K562 (cell line): ENCODE measurements at regions not wholly inside any gene's neighbourhood (a gene's known extent, or its start where the extent isn't known, plus 50 kb on each side); places are given as distances from the start of the nearest gene placed in this dataset.

Source experiments
- ATAC-seq: fragments of 200-7000 bp; cut with Tn5 transposase; 3 replicates; pipeline ENCODE4 v1.9.1; 2020; ENCODE audit warnings: moderate library complexity
- BruUV-seq: library from RNA; stranded (reverse); fragments of 400-500 nt; replicated peaks from 2 replicates; lab custom pipeline; 2021; lab: Mats Ljungman, UMichigan
- CTCF ChIA-PET: fragments of 300-600 bp; formaldehyde crosslinking; extraction: SDS; loops from one replicate; lab custom pipeline; 2021; ENCODE audit warnings: low intra/inter-chr PET ratio; lab: Yijun Ruan, JAX
- POLR2A ChIA-PET: fragments of 300-600, 350-650 bp; sonication (Branson Sonifier 250); formaldehyde crosslinking; extraction: SDS; loops from one replicate; lab custom pipeline; 2021; ENCODE audit warnings: antibody characterized with exemption, inconsistent platforms; lab: Yijun Ruan, JAX
- DNase-seq, 4 experiments: peaks; one replicate each; pipeline versions ENCODE4 v3.0.0 to v3.0.0-alpha.2; 2011 to 2018; ENCODE audit warnings: low spot score in 3 of 4, mixed read lengths in 3 of 4; ENCODE audit errors: extremely low read depth in 1 of 4
- FAIRE-seq: peaks from 2 replicates; lab custom pipeline; 2011; peaks lifted over from hg19 to GRCh38; lab: Jason Lieb, UNC
- H2AFZ ChIP-seq: 2 replicates; pipeline ENCODE4 v1.6.0; 2011; ENCODE audit warnings: low read depth, low read length, control low read depth, inconsistent platforms
- H3K27ac ChIP-seq: fragments of 200-600 bp; 3 replicates; pipeline ENCODE4 v1.8.0; 2011; ENCODE audit warnings: low read depth, mild to moderate bottlenecking, control low read depth, inconsistent platforms, low read length, moderate library complexity, mixed read lengths; ENCODE audit errors: extremely low read depth
- H3K27me3 ChIP-seq, 2 experiments: fragments of 300-600 bp in 1 of 2; 2 replicates in 1 of 2; 3 replicates in 1 of 2; pipeline versions ENCODE4 v1.6.0 to v1.8.0; 2011; ENCODE audit warnings: inconsistent platforms in 2 of 2, low read length in 2 of 2, mild to moderate bottlenecking in 1 of 2, mixed read lengths in 1 of 2, moderate library complexity in 1 of 2; ENCODE audit not compliant: control insufficient read depth in 2 of 2, insufficient read depth in 2 of 2
- H3K36me3 ChIP-seq: fragments of 300-600 bp; 3 replicates; pipeline ENCODE4 v1.8.0; 2011; ENCODE audit warnings: mild to moderate bottlenecking, low read length, inconsistent platforms; ENCODE audit not compliant: control insufficient read depth, insufficient read depth
- H3K4me1 ChIP-seq, 2 experiments: fragments of 200-600 bp in 1 of 2; replicated peaks in 1 of 2; 2 replicates in 1 of 2; 3 replicates in 1 of 2; pipeline versions ENCODE4 v1.5.1 to v1.8.0; 2011; ENCODE audit warnings: inconsistent platforms in 2 of 2, low read length in 2 of 2, mild to moderate bottlenecking in 1 of 2, mixed read lengths in 1 of 2, moderate library complexity in 1 of 2; ENCODE audit not compliant: control insufficient read depth in 2 of 2, insufficient read depth in 2 of 2
- H3K4me2 ChIP-seq: 2 replicates; pipeline ENCODE4 v1.6.1; 2011; ENCODE audit warnings: low read length, control low read depth, inconsistent platforms, mixed read lengths; ENCODE audit not compliant: insufficient read depth
- H3K4me3 ChIP-seq: fragments of 200-600 bp; sonication (generic), shearing (Covaris generic); 2 replicates; pipeline ENCODE4 v1.5.1; 2016; ENCODE audit warnings: control low read depth, inconsistent platforms
- H3K79me2 ChIP-seq: fragments of 200-600 bp; 3 replicates; pipeline ENCODE4 v1.8.0; 2011; ENCODE audit warnings: low read length, inconsistent platforms; ENCODE audit not compliant: control insufficient read depth, insufficient read depth
- H3K9ac ChIP-seq, 2 experiments: 2 replicates each; pipeline versions ENCODE4 v1.6.0 to v1.6.1; 2011; ENCODE audit warnings: low read depth in 2 of 2, low read length in 2 of 2, control low read depth in 1 of 2, inconsistent platforms in 1 of 2, mild to moderate bottlenecking in 1 of 2, mixed read lengths in 1 of 2; ENCODE audit not compliant: insufficient read depth in 1 of 2
- H3K9me1 ChIP-seq: one replicate; pipeline ENCODE4 v1.6.0; 2011; ENCODE audit warnings: inconsistent platforms, mild to moderate bottlenecking, low read length, moderate library complexity; ENCODE audit not compliant: control insufficient read depth, insufficient read depth
- H3K9me3 ChIP-seq: replicated peaks from 2 replicates; pipeline ENCODE4 v1.5.1; 2011; ENCODE audit warnings: low read depth, low read length, inconsistent platforms; ENCODE audit not compliant: control insufficient read depth, insufficient read depth
- H4K20me1 ChIP-seq: replicated peaks from 2 replicates; pipeline ENCODE4 v1.6.1; 2011; ENCODE audit warnings: low read length, inconsistent platforms, mixed read lengths; ENCODE audit not compliant: control insufficient read depth, insufficient read depth
- BACH1 ChIP-seq: fragments of 200-800 bp; sonication (Bioruptor generic); IDR thresholded peaks from 2 replicates; pipeline ENCODE4 v1.6.1; 2016; ENCODE audit warnings: missing genetic modification characterization, missing compliant biosample characterization
- CHCHD3 ChIP-seq: fragments of 250-450 bp; sonication (Bioruptor Pico); IDR thresholded peaks from 2 replicates; pipeline ENCODE4 v2.1.2; 2022; ENCODE audit warnings: mild to moderate bottlenecking
- CUX1 ChIP-seq: fragments of 200-800 bp; sonication (Bioruptor generic); IDR thresholded peaks from 2 replicates; pipeline ENCODE4 v1.6.1; 2016; ENCODE audit warnings: missing genetic modification characterization, missing compliant biosample characterization
- FOXK1 ChIP-seq: sonication (generic); formaldehyde crosslinking; IDR thresholded peaks from 2 replicates; pipeline ENCODE4 v1.8.0; 2022; ENCODE audit warnings: missing genetic modification reagents, mild to moderate bottlenecking, borderline replicate concordance
- HDAC6 ChIP-seq: IDR thresholded peaks from 2 replicates; pipeline ENCODE4 v1.6.1; 2012; ENCODE audit warnings: low read depth, mild to moderate bottlenecking, control low read depth, inconsistent platforms, low read length, moderate library complexity
- NCOA2 ChIP-seq, 2 experiments: fragments of 450-650 bp; IDR thresholded peaks; 2 replicates each; pipeline ENCODE4 v1.6.1; 2018; ENCODE audit warnings: mild to moderate bottlenecking in 2 of 2, moderate library complexity in 1 of 2; ENCODE audit not compliant: partially characterized antibody in 2 of 2
- OTX1 ChIP-seq: fragments of 450-650 bp; formaldehyde crosslinking; IDR thresholded peaks from 2 replicates; pipeline ENCODE4 v1.4.0; 2022; ENCODE audit warnings: mild to moderate bottlenecking
- PHF20 ChIP-seq: fragments of 450-650 bp; IDR thresholded peaks from 2 replicates; pipeline ENCODE4 v1.6.1; 2018; ENCODE audit not compliant: partially characterized antibody
- PHF8 ChIP-seq: fragments of 200-600 bp; sonication (generic); IDR thresholded peaks from 2 replicates; pipeline ENCODE4 v1.6.1; 2012; ENCODE audit warnings: mixed run types, mild to moderate bottlenecking, inconsistent platforms, low read length, moderate library complexity, borderline replicate concordance
- RBBP5 ChIP-seq: fragments of 200-600 bp; sonication (generic); IDR thresholded peaks from 2 replicates; pipeline ENCODE4 v1.6.1; 2012; ENCODE audit warnings: borderline replicate concordance, mild to moderate bottlenecking, low read length, control low read depth, inconsistent platforms; ENCODE audit not compliant: insufficient read depth, poor library complexity, severe bottlenecking
- STAG1 ChIP-seq: sonication (generic); formaldehyde crosslinking; IDR thresholded peaks from 2 replicates; pipeline ENCODE4 v1.5.0; 2020; ENCODE audit warnings: missing genetic modification reagents, borderline replicate concordance
- U2AF2 ChIP-seq: fragments of 200-400 bp; formaldehyde crosslinking; optimal IDR thresholded peaks from 2 replicates; pipeline ENCODE3; 2017; ENCODE audit warnings: low read depth, mild to moderate bottlenecking, low read length
- YY1 ChIP-seq, 3 experiments: IDR thresholded peaks; 2 replicates each; pipeline ENCODE4 v1.6.1; 2011; ENCODE audit warnings: low read length in 2 of 3, mild to moderate bottlenecking in 2 of 3, moderate library complexity in 2 of 3, borderline replicate concordance in 1 of 3, control low read depth in 1 of 3, low read depth in 1 of 3; ENCODE audit not compliant: insufficient read depth in 3 of 3, insufficient replicate concordance in 2 of 3, control insufficient read depth in 1 of 3, insufficient read length in 1 of 3; ENCODE audit errors: extremely low read depth in 1 of 3
- ZNF354B ChIP-seq: fragments of 250-450 bp; sonication (Bioruptor Pico); IDR thresholded peaks from 2 replicates; pipeline ENCODE4 v1.4.0; 2020
- ZNF551 ChIP-seq: fragments of 250-450 bp; sonication (Bioruptor Pico); IDR thresholded peaks from 2 replicates; pipeline ENCODE4 v1.5.0; 2021; ENCODE audit warnings: mild to moderate bottlenecking, moderate library complexity
- WGBS: fragments of 100-300 bp; shearing (Covaris generic); methylation state at CpG from one replicate; pipeline ENCODE4 v1.1.6; 2016; ENCODE audit warnings: low coverage, mixed read lengths; ENCODE audit not compliant: insufficient coverage; ENCODE audit errors: missing lambda C conversion rate; 5-methylcytosine and 5-hydroxymethylcytosine counted together
- in situ Hi-C: fragments of 300-500 bp; cut with MboI; formaldehyde crosslinking; loops from 4 replicates; pipeline ENCODE4 v1.15.0; 2018; ENCODE audit warnings: inconsistent platforms, mixed read lengths
- intact Hi-C: fragments of 100-400 bp; cut with micrococcal nuclease; formaldehyde crosslinking; loops from 2 replicates; pipeline ENCODE4 v1.14.2; 2022

- no peak for TF ChIP-seq U2AF2
Observed at GRCh38 chr15:62270216-62270921, 105.3 kb upstream of the C2CD4B start (continued).

- BruUV-seq, result no TSS peak
- no peaks in the 10 kb centered on the region for H4K20me1 ChIP-seq
- no peaks in the 10 kb centered on the region for H3K79me2 ChIP-seq
- no peaks in the 10 kb centered on the region; a peak in 1 of 5 replicates for H3K27me3 ChIP-seq
- 7% methylated on average over 1 of the region's 1 CpG for WGBS
- intact Hi-C loops (no loop called here), in situ Hi-C loops (no loop called here)
- no peak overlapping the region for H3K4me3 ChIP-seq
- no peak for ATAC-seq
- H3K9me1 ChIP-seq, result no peaks in the 10 kb centered on the region
- H3K9ac ChIP-seq, result no peak overlapping the region
- POLR2A ChIA-PET, result no interaction called here
- FAIRE-seq, result no peak
- DNase-seq, result no peak
- no peak overlapping the region for H2AFZ ChIP-seq
- CTCF ChIA-PET, result no interaction called here
- H3K9me3 ChIP-seq, result no peaks in the 10 kb centered on the region
- no peaks in the 10 kb centered on the region for H3K4me1 ChIP-seq
- no peaks in the 10 kb centered on the region for H3K36me3 ChIP-seq
- no peak overlapping the region for H3K4me2 ChIP-seq
- no peak overlapping the region for H3K27ac ChIP-seq
- no peak for TF ChIP-seq HDAC6
- no peak for TF ChIP-seq CHCHD3 (CRISPR knock-in tag)
- TF ChIP-seq OTX1 (CRISPR knock-in tag), result no peak
- TF ChIP-seq NCOA2 (IDR thresholded peaks at IDR 0.05; ENCODE audit: partially characterized antibody in 2 of 2), result no peak
- TF ChIP-seq ZNF354B, result no peak
- no peak for TF ChIP-seq PHF20
- no peak for TF ChIP-seq BACH1 (tag)
- TF ChIP-seq ZNF551 (CRISPR knock-in tag), result no peak
- TF ChIP-seq RBBP5, result no peak
- TF ChIP-seq PHF8, result no peak
- no peak for TF ChIP-seq STAG1 (CRISPR knock-in tag)
- TF ChIP-seq FOXK1 (CRISPR knock-in tag), result no peak
- no peak for TF ChIP-seq YY1 (IDR thresholded peaks at IDR 0.05; ENCODE audit: borderline replicate concordance in 1 of 3, control insufficient read depth in 1 of 3, extremely low read depth in 1 of 3, insufficient read depth in 3 of 3, insufficient read length in 1 of 3, insufficient replicate concordance in 2 of 3, low read depth in 1 of 3, low read length in 2 of 3)
- no peak for TF ChIP-seq CUX1 (CRISPR knock-in tag)
Observed at GRCh38 chr15:62272290-62272689, 107.2 kb upstream of the C2CD4B start.
